ENCODE measurements at regions not wholly inside any gene's neighbourhood (a gene's known extent, or its start where the extent isn't known, plus 50 kb on each side); places are given as distances from the start of the nearest gene placed in this dataset.

GRCh38 chr18:27668158-27668557 is 483.1 kb upstream of the CHST9 start:
- Histone ChIP-seq H3K9ac (ENCODE audit: control insufficient read depth, insufficient read depth, low read length) (no peak overlapping the region), H3K4me1 (ENCODE audit: control insufficient read depth, insufficient read depth, low read length) (no peaks in the 10 kb centered on the region), H3K27me3 (replicated peaks in 1 of 2; ENCODE audit: control insufficient read depth in 2 of 2, insufficient read depth in 2 of 2, low read length in 1 of 2) (no peaks in the 10 kb centered on the region), H2AFZ (ENCODE audit: control insufficient read depth, low read depth, low read length) (no peak overlapping the region), H4K20me1 (ENCODE audit: control insufficient read depth, insufficient read depth) (no peaks in the 10 kb centered on the region), H3K4me3 (no peak overlapping the region), H3K9me3 (replicated peaks; ENCODE audit: control insufficient read depth, insufficient read depth, low read length) (no peaks in the 10 kb centered on the region), H3K79me2 (ENCODE audit: control insufficient read depth, insufficient read depth, low read length) (no peaks in the 10 kb centered on the region), H3K27ac (ENCODE audit: control insufficient read depth, insufficient read depth) (no peak overlapping the region), H3K4me2 (ENCODE audit: control insufficient read depth, insufficient read depth) (no peak overlapping the region), H3K36me3 (ENCODE audit: control insufficient read depth in 2 of 2, insufficient read depth in 2 of 2, low read length in 1 of 2) (no peaks in the 10 kb centered on the region)
- CTCF ChIA-PET = no interaction called here
- POLR2A ChIA-PET = no interaction called here
- 44% methylated on average over 1 of the region's 1 CpG for WGBS (ENCODE audit: insufficient coverage, insufficient replicate concordance, low lambda C conversion rate, missing lambda C conversion rate)
- intact Hi-C loops (cut with micrococcal nuclease; ENCODE audit: unreplicated experiment) = no loop called here
- SMC1A ChIA-PET (ENCODE audit: uncharacterized antibody, unreplicated experiment) = interaction anchor here (1.7 kb wide), 1 partner anchor 17 kb away, joined by 6 read pairs; no protein-coding TSS in a partner anchor
- in situ Hi-C loops (cut with MboI) = no loop called here
- TF ChIP-seq DPF2 (IDR thresholded peaks at IDR 0.05) (no peak), YBX1 (IDR thresholded peaks at IDR 0.05) (no peak), ZBTB40 (IDR thresholded peaks at IDR 0.05; ENCODE audit: borderline replicate concordance) (no peak), SP1 (IDR thresholded peaks at IDR 0.05; ENCODE audit: low read depth, low read length) (no peak), ATF7 (IDR thresholded peaks at IDR 0.05; ENCODE audit: low read depth) (no peak), TBL1XR1 (IDR thresholded peaks at IDR 0.05; ENCODE audit: low read depth, low read length) (no peak), BHLHE40 (IDR thresholded peaks at IDR 0.05; ENCODE audit: borderline replicate concordance in 1 of 2, low read depth in 2 of 2, low read length in 1 of 2) (no peak)
- no peak for DNase-seq (ENCODE audit: low read depth, low spot score)
- ATAC-seq = no peak
- no TSS peak for BruUV-seq (replicated peaks)
- RAD21 ChIA-PET (ENCODE audit: unreplicated experiment) = no interaction called here
- FAIRE-seq = no peak

Measured in GM12878 (cell line).